ENCODE measurements at regions not wholly inside any gene's neighbourhood (a gene's known extent, or its start where the extent isn't known, plus 50 kb on each side); places are given as distances from the start of the nearest gene placed in this dataset.

GRCh38 chr11:119785131-119785530 lies 56.1 kb upstream of the NECTIN1 start:
- no peaks in the 10 kb centered on the region for H3K79me2 ChIP-seq (ENCODE audit: control insufficient read depth, insufficient read depth, low read length)
- H2AFZ ChIP-seq (ENCODE audit: low read depth, low read length) = no peak overlapping the region
- H3K4me3 ChIP-seq = no peak overlapping the region
- H3K27me3 ChIP-seq (ENCODE audit: control insufficient read depth in 2 of 2, insufficient read depth in 2 of 2, low read length in 2 of 2) = peaks cover 6 to 63% of the 10 kb centered on the region in 2 experiments
- ATAC-seq = no peak
- no peak overlapping the region for H3K4me2 ChIP-seq (ENCODE audit: insufficient read depth, low read length)
- intact Hi-C loops (cut with micrococcal nuclease) = no loop called here
- H3K9me1 ChIP-seq (ENCODE audit: control insufficient read depth, insufficient read depth, low read length) = no peaks in the 10 kb centered on the region
- no TSS peak for BruUV-seq (replicated peaks)
- ChIA-PET POLR2A (no interaction called here), CTCF (ENCODE audit: low intra/inter-chr PET ratio) (no interaction called here)
- no peaks in the 10 kb centered on the region for H4K20me1 ChIP-seq (replicated peaks; ENCODE audit: control insufficient read depth, insufficient read depth, low read length)
- in situ Hi-C loops (cut with MboI) = no loop called here
- no peak overlapping the region for H3K27ac ChIP-seq (ENCODE audit: extremely low read depth, low read depth, low read length)
- 0% methylated on average over 2 of the region's 2 CpGs for WGBS (ENCODE audit: insufficient coverage, low coverage, missing lambda C conversion rate)
- H3K9me3 ChIP-seq (replicated peaks; ENCODE audit: control insufficient read depth, insufficient read depth, low read depth, low read length) = no peaks in the 10 kb centered on the region
- TF ChIP-seq ZNF586 (CRISPR knock-in tag; conservative IDR thresholded peaks at IDR 0.05) (no peak), TEAD1 (CRISPR knock-in tag; IDR thresholded peaks at IDR 0.05) (no peak), ZNF140 (CRISPR knock-in tag; IDR thresholded peaks at IDR 0.05) (no peak), TRIM25 (IDR thresholded peaks at IDR 0.05; ENCODE audit: borderline replicate concordance) (no peak), TRIM24 (IDR thresholded peaks at IDR 0.05) (no peak), ZFP36 (IDR thresholded peaks at IDR 0.05; ENCODE audit: low read depth, low read length, partially characterized antibody) (no peak), FOS (IDR thresholded peaks at IDR 0.05; ENCODE audit: extremely low read depth, insufficient read length) (no peak), JUNB (CRISPR knock-in tag; conservative IDR thresholded peaks at IDR 0.05) (no peak), TCF7L2 (IDR thresholded peaks at IDR 0.05; ENCODE audit: low read depth, low read length) (no peak), XRCC5 (IDR thresholded peaks at IDR 0.05; ENCODE audit: low read depth, low read length) (no peak), DMBX1 (CRISPR knock-in tag; IDR thresholded peaks at IDR 0.05; ENCODE audit: borderline replicate concordance) (no peak), KLF13 (tag; IDR thresholded peaks at IDR 0.05; ENCODE audit: borderline replicate concordance, low read depth) (no peak), ZNF507 (tag; conservative IDR thresholded peaks at IDR 0.05) (no peak), SAFB (IDR thresholded peaks at IDR 0.05; ENCODE audit: borderline replicate concordance, low read depth, low read length) (no peak), ZNF436 (CRISPR knock-in tag; IDR thresholded peaks at IDR 0.05) (no peak), THRA (IDR thresholded peaks at IDR 0.05) (no peak)
- TF ChIP-seq, protein P1, sequence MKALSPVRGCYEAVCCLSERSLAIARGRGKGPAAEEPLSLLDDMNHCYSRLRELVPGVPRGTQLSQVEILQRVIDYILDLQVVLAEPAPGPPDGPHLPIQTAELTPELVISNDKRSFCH (CRISPR knock-in tag; IDR thresholded peaks at IDR 0.05) = no peak
- TF ChIP-seq, protein P1 (tag; IDR thresholded peaks at IDR 0.05) = no peak
- TF ChIP-seq, protein P2, sequence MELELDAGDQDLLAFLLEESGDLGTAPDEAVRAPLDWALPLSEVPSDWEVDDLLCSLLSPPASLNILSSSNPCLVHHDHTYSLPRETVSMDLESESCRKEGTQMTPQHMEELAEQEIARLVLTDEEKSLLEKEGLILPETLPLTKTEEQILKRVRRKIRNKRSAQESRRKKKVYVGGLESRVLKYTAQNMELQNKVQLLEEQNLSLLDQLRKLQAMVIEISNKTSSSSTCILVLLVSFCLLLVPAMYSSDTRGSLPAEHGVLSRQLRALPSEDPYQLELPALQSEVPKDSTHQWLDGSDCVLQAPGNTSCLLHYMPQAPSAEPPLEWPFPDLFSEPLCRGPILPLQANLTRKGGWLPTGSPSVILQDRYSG (tag; conservative IDR thresholded peaks at IDR 0.05; ENCODE audit: low read depth) = no peak
- TF ChIP-seq, protein P3, sequence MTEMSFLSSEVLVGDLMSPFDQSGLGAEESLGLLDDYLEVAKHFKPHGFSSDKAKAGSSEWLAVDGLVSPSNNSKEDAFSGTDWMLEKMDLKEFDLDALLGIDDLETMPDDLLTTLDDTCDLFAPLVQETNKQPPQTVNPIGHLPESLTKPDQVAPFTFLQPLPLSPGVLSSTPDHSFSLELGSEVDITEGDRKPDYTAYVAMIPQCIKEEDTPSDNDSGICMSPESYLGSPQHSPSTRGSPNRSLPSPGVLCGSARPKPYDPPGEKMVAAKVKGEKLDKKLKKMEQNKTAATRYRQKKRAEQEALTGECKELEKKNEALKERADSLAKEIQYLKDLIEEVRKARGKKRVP (CRISPR knock-in tag; IDR thresholded peaks at IDR 0.05) = no peak
- no peak for FAIRE-seq
- no peaks in the 10 kb centered on the region for H3K36me3 ChIP-seq (ENCODE audit: control insufficient read depth, insufficient read depth, low read length)
- H3K9ac ChIP-seq (ENCODE audit: insufficient read depth in 1 of 2, low read depth in 2 of 2, low read length in 2 of 2) = no peak overlapping the region
- H3K4me1 ChIP-seq (replicated peaks in 1 of 2; ENCODE audit: control insufficient read depth in 2 of 2, insufficient read depth in 2 of 2, low read length in 2 of 2) = peaks cover 0 to 2% of the 10 kb centered on the region in 2 experiments; a peak in 2 of 5 replicates
- DNase-seq (ENCODE audit: extremely low read depth in 1 of 4, low spot score in 3 of 4) = no peak

All from K562 (cell line).